Ascending aorta (tissue), 2 donors: ENCODE measurements at regions not wholly inside any gene's neighbourhood (a gene's known extent, or its start where the extent isn't known, plus 50 kb on each side); places are given as distances from the start of the nearest gene placed in this dataset.

Experiments used
- DNase-seq, 2 donors: peaks; one replicate each; pipeline ENCODE4 v3.0.0-alpha.2; 2019; ENCODE audit warnings: low spot score in 2 of 2
- H3K27ac ChIP-seq, 2 donors: fragments of 200-600 bp; sonication (generic); one replicate each; pipeline ENCODE4 v1.5.1; 2016 to 2017; ENCODE audit warnings: mild to moderate bottlenecking in 1 of 2
- H3K27me3 ChIP-seq: fragments of 200-600 bp; sonication (generic); one replicate; pipeline ENCODE4 v1.5.1; 2017
- H3K36me3 ChIP-seq, 2 donors: fragments of 200-600 bp; sonication (generic); one replicate each; pipeline ENCODE4 v1.5.1; 2016
- H3K4me1 ChIP-seq, 2 donors: fragments of 200-600 bp; sonication (generic); one replicate each; pipeline ENCODE4 v1.5.1; 2016 to 2017; ENCODE audit warnings: mild to moderate bottlenecking in 1 of 2
- H3K4me3 ChIP-seq, 2 donors: fragments of 200-600 bp; sonication (generic); one replicate each; pipeline ENCODE4 v1.5.1; 2016 to 2017; ENCODE audit warnings: mild to moderate bottlenecking in 1 of 2
- H3K9me3 ChIP-seq, 2 donors: fragments of 200-600 bp; sonication (generic); one replicate each; pipeline ENCODE4 v1.5.1; 2016
- CTCF ChIP-seq, 3 experiments: fragments of 200-600 bp in 2 of 3; fragments of 450-650 bp in 1 of 3; sonication (generic) in 2 of 3; IDR thresholded peaks; one replicate each; pipeline ENCODE4 v1.5.1; 2016 to 2019; ENCODE audit warnings: antibody characterized with exemption in 3 of 3, mild to moderate bottlenecking in 1 of 3, moderate library complexity in 1 of 3
- intact Hi-C: fragments of 100-400 bp; cut with DNase I; formaldehyde crosslinking; loops from one replicate; pipeline ENCODE4 v1.15.1; 2023

GRCh38 chr1:34610063-34610462 lies 144.8 kb upstream of the GJB5 start:
- DNase-seq, result no peak
- intact Hi-C loops, result no loop called here
- H3K4me1 ChIP-seq, result no peaks in the 10 kb centered on the region
- no peaks in the 10 kb centered on the region for H3K9me3 ChIP-seq
- no peak overlapping the region for H3K27ac ChIP-seq
- H3K27me3 ChIP-seq, result no peaks in the 10 kb centered on the region
- TF ChIP-seq CTCF (IDR thresholded peaks at IDR 0.05), result no peak
- no peaks in the 10 kb centered on the region for H3K36me3 ChIP-seq
- no peak overlapping the region for H3K4me3 ChIP-seq

DNA sequence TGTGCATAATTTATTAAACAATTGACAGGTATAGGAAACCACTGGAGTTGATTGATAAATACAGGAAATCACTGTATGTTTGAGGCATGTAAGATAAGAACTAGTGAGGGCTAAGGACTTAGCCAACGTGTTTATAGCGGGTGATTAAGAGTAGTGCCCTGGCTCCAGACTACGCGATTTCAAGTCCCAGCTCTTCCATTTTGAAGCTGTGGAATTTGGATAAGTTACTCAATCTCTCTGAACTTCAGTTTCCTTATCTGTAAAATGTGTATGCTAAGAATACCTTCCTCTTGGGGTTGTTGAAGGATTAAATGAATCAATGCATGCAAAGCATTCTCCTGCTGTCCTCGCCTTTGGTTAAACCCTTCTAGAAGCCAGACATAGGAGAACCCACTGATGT lies 143.3 kb upstream of the GJB5 start:
- Histone ChIP-seq H3K36me3 (no peaks in the 10 kb centered on the region), H3K4me1 (no peaks in the 10 kb centered on the region), H3K9me3 (no peaks in the 10 kb centered on the region), H3K27me3 (no peaks in the 10 kb centered on the region), H3K4me3 (no peak overlapping the region), H3K27ac (no peak overlapping the region)
- intact Hi-C loops, result no loop called here
- no peak for TF ChIP-seq CTCF (IDR thresholded peaks at IDR 0.05)
- DNase-seq, result no peak

GRCh38 chr1:34612091-34612827 lies 142.6 kb upstream of the GJB5 start:
- intact Hi-C loops, result no loop called here
- Histone ChIP-seq H3K27me3 (no peaks in the 10 kb centered on the region), H3K36me3 (no peaks in the 10 kb centered on the region), H3K27ac (no peak overlapping the region), H3K9me3 (no peaks in the 10 kb centered on the region), H3K4me1 (no peaks in the 10 kb centered on the region), H3K4me3 (no peak overlapping the region)
- TF ChIP-seq CTCF (IDR thresholded peaks at IDR 0.05), result no peak
- no peak for DNase-seq

GRCh38 chr1:34617321-34618118 lies 137.3 kb upstream of the GJB5 start:
- TF ChIP-seq CTCF (IDR thresholded peaks at IDR 0.05), result no peak
- Histone ChIP-seq H3K36me3 (no peaks in the 10 kb centered on the region), H3K4me3 (no peak overlapping the region), H3K9me3 (no peaks in the 10 kb centered on the region), H3K27ac (no peak overlapping the region), H3K27me3 (no peaks in the 10 kb centered on the region), H3K4me1 (no peaks in the 10 kb centered on the region)
- intact Hi-C loops, result no loop called here
- DNase-seq, result no peak

DNA sequence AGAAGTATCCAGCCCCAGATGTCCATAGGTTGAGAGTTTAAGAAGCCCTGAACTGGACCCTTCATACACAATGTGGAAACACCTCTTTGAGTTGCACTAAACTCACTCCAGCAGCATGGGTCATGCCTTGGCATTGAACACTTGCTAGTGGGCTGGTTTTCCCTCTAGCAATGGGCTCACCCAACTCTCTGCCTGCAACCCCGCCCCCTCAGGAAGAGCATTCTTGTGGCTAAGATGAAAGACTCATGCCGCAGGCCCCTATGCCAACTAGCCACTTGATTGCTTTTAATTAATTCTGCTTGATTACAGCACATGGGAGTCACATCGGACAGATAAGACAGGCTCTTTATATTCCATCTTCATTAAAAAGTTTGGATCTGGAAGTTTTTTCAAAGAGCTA lies 136.5 kb upstream of the GJB5 start:
- Histone ChIP-seq H3K27ac (no peak overlapping the region), H3K9me3 (no peaks in the 10 kb centered on the region), H3K4me1 (no peaks in the 10 kb centered on the region), H3K36me3 (no peaks in the 10 kb centered on the region), H3K27me3 (no peaks in the 10 kb centered on the region), H3K4me3 (no peak overlapping the region)
- no peak for DNase-seq
- intact Hi-C loops, result no loop called here
- no peak for TF ChIP-seq CTCF (IDR thresholded peaks at IDR 0.05)
